HG03135 (cell line): ENCODE measurements at regions not wholly inside any gene's neighbourhood (a gene's known extent, or its start where the extent isn't known, plus 50 kb on each side); places are given as distances from the start of the nearest gene placed in this dataset.
"Not testable (repeated sequence)": the region's sequence is repeated elsewhere in the genome, so short reads cannot be mapped to it uniquely, and the experiment has no call there.

ENCODE experiments used
- ATAC-seq: cut with Tn5 transposase; IDR thresholded peaks from one replicate; pipeline ENCODE4 v1.9.1; 2021; ENCODE audit warnings: mild to moderate bottlenecking, moderate library complexity; ENCODE audit not compliant: unreplicated experiment

DNA sequence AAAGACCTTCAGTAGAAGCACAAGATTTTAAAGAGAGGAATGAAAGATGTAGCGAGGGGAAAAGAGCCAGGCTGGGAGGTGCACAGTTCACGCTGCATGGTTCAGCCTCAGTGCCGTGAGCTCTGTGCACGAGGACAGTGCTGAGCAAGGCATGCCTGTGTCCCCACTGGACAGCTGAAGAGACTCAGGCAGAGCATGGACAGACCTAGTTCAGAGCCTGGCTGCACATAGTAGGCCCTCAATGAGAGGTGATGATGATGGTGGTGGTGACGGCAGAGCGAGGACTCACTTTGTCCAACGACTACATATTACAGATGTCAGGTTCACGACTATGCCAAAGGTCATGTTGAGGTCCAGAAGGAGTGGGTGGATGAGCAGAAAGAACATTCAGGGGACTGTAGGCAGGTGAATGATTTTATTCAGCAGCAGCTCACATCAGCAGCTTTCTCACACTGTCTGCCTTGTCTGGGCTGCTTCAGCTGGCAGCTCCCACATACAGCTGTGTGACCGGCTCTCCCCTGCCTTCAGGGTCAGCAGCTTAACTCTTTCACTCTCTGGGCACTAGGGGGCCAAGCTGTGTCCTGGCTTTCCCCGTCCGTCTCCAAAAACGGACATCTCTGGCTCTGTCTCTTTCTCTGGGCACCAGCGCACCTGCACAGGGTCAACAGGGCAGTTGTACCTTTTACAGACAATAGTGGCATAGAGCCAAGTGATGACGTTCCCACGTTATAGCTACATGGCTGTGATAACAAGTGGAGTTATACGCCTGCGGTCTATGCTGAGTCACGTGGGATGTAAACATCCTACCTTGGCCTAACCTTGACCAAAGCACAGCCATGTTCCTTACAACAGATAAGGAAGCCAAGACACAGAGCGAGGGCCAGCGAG is 83.4 kb upstream of the KCNK12 start:
- ATAC-seq: no peak

GRCh38 chr2:47653036-47653435 is 82.3 kb upstream of the KCNK12 start:
- no peak for ATAC-seq

GRCh38 chr2:47652061-47652690 is 81.4 kb upstream of the KCNK12 start:
- ATAC-seq: no peak

DNA sequence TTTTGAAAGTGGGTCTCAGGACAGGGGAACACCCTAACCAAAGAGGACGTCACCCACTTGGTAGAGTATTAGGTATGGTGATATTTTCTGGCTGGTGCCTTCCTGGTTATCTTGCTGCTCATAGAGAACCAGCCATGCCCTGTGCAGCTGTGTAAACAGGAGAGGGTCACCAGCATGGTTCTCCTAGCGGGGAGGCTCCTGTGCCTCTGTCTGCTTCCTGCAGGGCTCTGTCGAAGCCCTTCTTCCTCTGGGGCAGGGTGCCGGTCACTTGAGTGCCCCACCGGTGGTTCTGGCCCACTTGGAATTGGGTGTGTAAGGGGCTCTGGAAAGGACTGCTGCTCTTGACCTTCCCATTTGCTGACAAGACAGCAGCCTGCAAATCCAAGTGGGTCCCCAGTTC is 80.5 kb upstream of the KCNK12 start:
- ATAC-seq: no peak

GRCh38 chr2:47650001-47650535 is 79.3 kb upstream of the KCNK12 start:
- no peak for ATAC-seq

GRCh38 chr2:47645246-47645645 is 74.5 kb upstream of the KCNK12 start:
- ATAC-seq: no peak

DNA sequence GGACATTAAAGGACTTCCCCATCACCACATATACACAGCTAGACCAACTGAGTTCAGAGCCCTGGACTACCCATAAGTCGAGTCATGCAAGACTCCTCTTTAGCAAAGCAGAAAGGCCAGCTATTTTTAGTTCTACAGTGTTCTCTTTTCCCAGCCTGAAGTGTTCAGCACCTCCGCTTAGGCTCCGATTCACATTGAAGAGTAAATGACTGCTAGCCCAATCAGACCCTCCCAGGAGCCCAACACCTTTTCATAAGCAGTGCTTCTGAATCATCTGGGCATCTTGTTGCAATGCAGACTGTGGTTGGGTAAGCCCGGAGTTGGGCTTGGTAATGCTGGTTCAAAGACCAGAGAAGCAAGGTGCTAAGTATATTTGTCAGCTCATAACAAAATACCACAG is 73.6 kb upstream of the KCNK12 start:
- no peak for ATAC-seq

DNA sequence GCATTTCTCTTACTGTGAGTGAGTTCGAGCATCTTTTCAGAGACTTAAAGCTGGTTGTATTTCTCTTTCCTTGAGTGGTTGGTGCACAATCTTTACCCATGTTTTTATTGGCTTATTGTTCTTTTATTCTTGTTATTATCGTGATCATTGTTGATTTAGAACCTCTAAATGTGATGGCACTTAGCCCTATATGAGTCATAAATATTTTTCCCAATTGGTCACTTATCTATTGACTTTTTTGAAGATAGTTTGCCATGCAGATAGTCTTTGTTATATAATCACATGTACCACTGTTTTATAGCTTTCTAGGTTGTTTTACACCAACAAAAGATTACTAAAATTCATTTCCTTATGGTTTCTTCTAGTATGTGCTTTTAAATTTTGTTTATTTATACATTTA is 70.6 kb upstream of the KCNK12 start:
- ATAC-seq: no peak

- ATAC-seq: no peak
Observed at GRCh38 chr2:47640356-47640755, 69.6 kb upstream of the KCNK12 start.

- ATAC-seq: no peak
Observed at GRCh38 chr2:47639467-47639866, 68.7 kb upstream of the KCNK12 start.

- ATAC-seq: no peak
Observed at GRCh38 chr2:47638430-47638829, 67.6 kb upstream of the KCNK12 start.

GRCh38 chr2:47636596-47637264 is 65.9 kb upstream of the KCNK12 start:
- ATAC-seq: no peak

DNA sequence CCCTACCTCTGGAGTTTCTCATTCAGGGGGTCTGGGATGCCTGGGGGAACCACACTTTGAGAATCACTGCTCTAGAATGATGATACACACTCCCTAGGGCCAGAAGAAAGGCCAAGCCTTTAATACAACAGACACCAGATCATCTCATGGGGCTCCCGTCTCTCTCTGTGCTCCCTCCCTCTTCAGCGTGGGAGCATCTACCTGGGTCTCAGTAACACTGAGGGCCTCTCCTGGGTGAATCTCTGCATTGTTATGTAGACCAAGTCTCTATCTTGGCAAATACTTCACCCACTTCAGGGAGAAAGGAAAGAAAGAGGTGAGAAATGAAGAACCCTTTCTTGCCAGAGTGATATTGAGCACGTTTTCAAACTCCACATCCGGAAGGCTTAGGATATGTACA is 65.4 kb upstream of the KCNK12 start:
- ATAC-seq: no peak

DNA sequence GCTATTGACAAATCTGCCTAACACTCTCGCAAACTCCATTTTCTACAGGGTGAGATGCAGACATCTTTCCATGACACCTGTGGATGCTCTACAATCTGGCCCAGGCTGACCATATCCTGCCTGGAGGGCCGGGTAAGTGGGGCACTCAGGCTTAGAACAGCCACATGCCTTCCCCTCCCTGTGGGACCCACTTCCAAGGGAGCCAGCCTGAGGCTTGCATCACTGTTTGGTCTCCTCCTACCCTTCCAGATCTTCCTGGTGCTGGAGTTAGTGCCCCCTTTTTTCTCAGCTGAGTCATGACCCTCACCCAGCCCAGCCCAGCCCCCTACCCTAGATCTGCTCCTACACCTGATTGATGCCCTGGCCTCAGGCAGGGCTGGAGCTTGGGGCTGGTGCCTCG is 62.0 kb upstream of the KCNK12 start:
- ATAC-seq: no peak

DNA sequence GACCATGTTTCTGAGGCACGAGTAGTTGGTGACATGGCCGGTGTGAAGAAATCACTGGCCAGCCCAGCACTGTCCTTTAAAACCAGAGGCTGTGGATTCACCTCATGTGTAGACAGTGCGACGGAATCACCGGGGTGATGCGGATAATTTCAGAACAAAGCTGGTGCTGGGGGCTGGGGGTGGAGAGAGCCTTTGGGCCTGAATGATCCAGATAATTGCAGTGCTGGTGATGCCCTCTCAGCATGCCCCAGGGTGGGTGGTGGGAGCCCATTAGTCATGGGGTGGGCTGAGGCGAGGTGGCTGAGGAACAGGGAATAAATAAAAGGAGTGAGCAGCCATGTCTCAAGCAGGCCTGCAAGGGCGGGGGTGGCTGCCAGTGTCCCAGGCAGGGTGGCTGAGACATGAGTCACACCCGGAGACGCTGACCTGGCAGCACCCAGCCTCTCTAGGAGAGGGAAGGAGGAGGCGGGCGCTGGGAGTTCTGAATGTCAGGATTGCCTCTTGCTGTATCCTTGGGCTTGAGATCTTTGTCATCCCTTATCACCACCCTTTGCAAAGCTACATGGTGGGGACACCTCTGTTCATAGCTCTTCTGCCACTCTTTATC is 61.1 kb upstream of the KCNK12 start:
- no peak for ATAC-seq

DNA sequence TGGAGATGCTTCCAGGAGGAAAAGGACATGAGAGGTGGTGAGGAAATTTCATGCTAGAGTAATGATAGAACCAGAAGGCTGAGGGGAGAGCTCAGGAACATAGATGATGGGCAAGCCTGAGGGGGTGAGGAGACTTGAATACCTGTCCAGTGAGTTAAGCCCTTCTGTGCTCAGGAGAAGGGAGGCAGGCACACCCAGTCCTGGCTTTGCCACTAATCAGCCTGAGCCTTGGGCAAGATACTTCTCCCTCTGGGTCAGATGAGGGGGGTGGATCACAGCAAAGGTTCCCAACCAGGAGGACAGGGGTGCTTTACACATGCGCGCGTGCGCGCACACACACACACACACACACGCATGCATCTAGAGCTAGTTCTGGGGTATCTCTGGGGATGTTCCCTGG is 60.5 kb upstream of the KCNK12 start:
- no peak for ATAC-seq

DNA sequence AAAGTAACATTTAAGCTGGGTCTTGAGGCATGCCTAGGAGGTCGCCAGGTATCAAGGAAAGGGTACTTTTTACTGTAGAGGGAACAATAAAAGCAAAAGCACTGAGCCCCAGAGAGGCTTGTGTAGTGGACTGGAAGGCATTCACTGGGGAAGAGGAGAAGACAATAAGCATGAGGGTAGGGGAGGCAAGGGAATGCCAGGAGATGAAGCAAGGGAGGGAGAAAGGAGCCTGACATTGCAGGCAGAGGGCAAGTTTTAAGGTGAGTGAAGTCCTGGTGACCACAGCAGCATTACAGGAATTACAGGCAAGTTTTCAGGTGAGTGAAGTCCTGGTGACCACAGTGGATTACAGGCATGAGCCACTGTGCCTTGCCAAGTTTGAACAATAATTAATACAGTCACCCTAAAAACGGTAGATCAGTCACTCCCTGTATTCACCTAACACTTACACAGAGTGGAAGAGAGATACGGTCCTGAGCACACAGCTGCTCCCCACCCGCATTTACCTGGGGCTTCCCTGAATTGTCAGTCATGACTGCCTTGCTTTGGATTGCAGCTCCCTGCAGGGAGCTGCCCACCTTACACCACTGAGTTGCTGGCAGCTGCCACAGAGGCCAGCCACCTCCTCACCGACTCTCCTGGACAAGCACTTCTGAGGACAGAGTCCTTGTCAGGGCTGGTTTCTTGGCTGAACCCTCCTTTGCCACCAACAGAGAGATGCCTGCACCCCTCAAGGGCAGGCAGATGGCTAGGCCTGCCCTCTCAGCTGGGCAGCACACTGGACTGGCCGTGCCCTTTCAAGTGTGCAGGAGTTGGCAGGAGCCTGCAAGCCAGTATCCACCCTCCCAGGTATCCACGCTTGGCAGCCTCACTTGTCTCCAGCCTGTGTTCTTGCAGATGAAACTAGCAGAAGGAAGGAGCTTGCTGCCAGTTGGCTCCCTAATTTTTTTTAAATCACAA is 59.0 kb upstream of the KCNK12 start:
- no peak for ATAC-seq

- ATAC-seq: no peak
Observed at GRCh38 chr2:47628904-47629303, 58.1 kb upstream of the KCNK12 start.

DNA sequence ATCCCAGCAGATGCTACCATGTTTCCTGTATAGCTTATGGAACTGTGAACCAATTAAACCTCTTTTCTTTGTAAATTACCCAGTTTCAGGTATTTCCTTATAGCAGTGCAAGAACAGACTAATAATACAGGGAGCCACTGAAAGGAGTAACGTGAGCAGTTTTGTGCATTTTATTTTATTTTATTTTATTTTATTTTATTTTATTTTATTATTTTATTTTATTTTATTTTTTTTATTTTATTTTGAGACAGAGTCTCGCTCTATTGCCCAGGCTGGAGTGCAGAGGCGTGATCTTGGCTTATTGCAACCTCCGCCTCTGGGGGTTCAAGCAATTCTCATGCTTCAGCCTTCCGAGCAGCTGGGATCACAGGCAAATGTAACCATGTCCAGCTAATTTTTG is 55.9 kb upstream of the KCNK12 start:
- ATAC-seq: no peak

DNA sequence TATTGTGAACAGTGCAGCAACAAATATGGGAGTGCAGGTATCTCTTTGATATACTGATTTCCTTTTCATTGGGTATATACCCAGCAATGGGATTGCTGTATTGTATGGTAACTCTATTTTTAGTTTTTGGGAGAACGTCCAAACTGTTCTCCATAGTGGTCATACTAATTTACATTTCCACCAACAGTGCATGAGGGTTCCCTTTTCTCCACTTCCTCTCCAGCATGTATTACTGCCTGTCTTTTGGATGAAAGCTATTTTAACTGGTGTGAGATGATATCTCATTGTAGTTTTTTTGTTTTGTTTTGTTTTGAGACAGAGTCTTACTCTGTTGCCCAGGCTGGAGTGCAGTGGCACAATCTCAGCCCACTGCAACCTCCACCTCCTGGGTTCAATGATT is 52.4 kb upstream of the KCNK12 start:
- not testable (repeated sequence) for ATAC-seq
